ENCODE measurements at regions not wholly inside any gene's neighbourhood (a gene's known extent, or its start where the extent isn't known, plus 50 kb on each side); places are given as distances from the start of the nearest gene placed in this dataset.

DNA sequence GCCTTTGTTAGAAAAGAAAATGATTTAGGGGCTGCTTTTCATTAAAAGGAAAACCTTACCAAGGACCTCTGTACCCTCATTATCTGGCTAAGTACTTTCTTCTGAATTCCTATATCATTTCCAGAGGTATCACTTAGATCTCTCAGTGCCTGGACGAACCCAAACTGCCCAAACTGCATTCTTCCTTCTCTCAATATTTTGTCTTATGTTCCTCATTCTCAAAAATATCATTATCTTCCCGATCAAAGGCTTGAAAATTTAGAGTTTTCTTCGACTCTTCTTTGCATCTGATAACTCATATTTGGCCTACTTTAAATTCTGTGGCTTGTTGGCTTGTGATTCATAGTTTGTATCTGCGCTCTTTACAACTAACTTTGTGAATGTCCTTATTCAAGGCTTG lies 136.7 kb upstream of the TAF11L2 start:
- no peak for TF ChIP-seq CREB1 (IDR thresholded peaks at IDR 0.05; ENCODE audit: low read depth)
- TF ChIP-seq TEAD4 (IDR thresholded peaks at IDR 0.05), result no peak
- TF ChIP-seq, protein P1, sequence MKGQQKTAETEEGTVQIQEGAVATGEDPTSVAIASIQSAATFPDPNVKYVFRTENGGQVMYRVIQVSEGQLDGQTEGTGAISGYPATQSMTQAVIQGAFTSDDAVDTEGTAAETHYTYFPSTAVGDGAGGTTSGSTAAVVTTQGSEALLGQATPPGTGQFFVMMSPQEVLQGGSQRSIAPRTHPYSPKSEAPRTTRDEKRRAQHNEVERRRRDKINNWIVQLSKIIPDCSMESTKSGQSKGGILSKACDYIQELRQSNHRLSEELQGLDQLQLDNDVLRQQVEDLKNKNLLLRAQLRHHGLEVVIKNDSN (IDR thresholded peaks at IDR 0.05), result no peak
- no peak for TF ChIP-seq ZBTB7A (IDR thresholded peaks at IDR 0.05; ENCODE audit: low read depth)
- TF ChIP-seq EGR1 (IDR thresholded peaks at IDR 0.05), result no peak
- no peak for TF ChIP-seq NFIC (IDR thresholded peaks at IDR 0.05)
- TF ChIP-seq RAD21 (IDR thresholded peaks at IDR 0.05; ENCODE audit: low read depth), result no peak
- TF ChIP-seq, protein P2, sequence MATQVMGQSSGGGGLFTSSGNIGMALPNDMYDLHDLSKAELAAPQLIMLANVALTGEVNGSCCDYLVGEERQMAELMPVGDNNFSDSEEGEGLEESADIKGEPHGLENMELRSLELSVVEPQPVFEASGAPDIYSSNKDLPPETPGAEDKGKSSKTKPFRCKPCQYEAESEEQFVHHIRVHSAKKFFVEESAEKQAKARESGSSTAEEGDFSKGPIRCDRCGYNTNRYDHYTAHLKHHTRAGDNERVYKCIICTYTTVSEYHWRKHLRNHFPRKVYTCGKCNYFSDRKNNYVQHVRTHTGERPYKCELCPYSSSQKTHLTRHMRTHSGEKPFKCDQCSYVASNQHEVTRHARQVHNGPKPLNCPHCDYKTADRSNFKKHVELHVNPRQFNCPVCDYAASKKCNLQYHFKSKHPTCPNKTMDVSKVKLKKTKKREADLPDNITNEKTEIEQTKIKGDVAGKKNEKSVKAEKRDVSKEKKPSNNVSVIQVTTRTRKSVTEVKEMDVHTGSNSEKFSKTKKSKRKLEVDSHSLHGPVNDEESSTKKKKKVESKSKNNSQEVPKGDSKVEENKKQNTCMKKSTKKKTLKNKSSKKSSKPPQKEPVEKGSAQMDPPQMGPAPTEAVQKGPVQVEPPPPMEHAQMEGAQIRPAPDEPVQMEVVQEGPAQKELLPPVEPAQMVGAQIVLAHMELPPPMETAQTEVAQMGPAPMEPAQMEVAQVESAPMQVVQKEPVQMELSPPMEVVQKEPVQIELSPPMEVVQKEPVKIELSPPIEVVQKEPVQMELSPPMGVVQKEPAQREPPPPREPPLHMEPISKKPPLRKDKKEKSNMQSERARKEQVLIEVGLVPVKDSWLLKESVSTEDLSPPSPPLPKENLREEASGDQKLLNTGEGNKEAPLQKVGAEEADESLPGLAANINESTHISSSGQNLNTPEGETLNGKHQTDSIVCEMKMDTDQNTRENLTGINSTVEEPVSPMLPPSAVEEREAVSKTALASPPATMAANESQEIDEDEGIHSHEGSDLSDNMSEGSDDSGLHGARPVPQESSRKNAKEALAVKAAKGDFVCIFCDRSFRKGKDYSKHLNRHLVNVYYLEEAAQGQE (IDR thresholded peaks at IDR 0.05; ENCODE audit: low read depth), result no peak
- TF ChIP-seq TAF1 (IDR thresholded peaks at IDR 0.05; ENCODE audit: low read depth), result no peak
- TF ChIP-seq, protein P3, sequence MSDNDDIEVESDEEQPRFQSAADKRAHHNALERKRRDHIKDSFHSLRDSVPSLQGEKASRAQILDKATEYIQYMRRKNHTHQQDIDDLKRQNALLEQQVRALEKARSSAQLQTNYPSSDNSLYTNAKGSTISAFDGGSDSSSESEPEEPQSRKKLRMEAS (IDR thresholded peaks at IDR 0.05), result no peak
- no peak for TF ChIP-seq EP300 (IDR thresholded peaks at IDR 0.05; ENCODE audit: borderline replicate concordance)
- no peak for TF ChIP-seq TCF12 (IDR thresholded peaks at IDR 0.05; ENCODE audit: low read depth)

DNA sequence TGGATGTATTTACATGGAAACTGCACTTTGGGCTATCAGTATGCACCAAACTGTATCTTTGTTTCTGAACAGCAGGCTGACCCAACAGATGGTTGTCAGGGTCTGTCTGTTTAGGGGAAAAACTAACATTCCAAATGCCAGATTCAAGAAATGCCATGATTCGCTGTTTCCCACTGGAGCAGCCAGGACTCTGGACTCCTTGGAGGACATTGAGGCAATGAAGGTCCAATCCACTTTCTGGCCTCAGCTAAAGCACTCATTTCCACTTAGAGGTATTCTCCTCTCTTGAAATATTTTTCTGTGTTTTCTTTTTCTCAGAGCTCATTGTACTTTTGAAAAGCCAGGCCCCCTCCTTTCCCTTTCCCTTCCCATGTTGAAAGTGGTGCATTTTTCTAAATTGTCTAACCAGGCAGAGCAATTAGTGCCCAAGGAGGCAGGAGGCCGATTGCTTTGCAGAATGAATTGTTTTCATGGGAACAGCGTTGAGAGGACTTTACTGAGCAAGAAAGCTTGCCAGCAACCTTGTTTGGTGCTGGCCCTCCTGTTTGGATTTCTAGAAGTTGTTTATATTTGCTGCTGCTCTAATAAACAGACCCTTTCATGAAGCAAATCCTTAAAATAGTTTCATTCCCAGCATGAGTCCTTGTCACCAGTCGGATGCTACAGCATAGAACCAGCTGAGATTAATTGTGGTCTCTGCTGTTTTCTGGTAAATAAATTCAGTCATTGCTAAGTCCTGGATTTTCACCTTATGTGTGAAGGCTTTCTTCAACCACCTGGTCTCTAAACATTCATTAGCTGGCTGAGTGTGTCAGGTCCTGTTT lies 132.8 kb upstream of the TAF11L2 start:
- no peak for TF ChIP-seq EGR1 (IDR thresholded peaks at IDR 0.05)
- TF ChIP-seq CREB1 (IDR thresholded peaks at IDR 0.05; ENCODE audit: low read depth), result no peak
- TF ChIP-seq, protein P3 (IDR thresholded peaks at IDR 0.05), result no peak

DNA sequence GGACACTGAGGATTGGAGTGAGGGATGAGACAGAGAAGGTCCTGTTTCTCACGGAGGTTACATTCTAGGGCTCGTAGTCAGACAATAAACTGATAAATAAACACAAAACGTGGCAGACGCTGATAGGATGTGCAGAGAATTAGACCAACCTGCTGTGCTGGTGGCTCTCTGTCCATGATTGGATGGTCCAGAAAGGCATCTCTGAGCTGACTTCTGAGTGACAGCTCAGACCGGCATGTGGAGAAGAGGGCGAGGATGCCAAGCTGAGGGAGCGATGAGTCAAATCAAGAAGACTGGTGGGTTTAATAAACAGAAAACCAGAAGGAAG lies 132.3 kb upstream of the TAF11L2 start:
- TF ChIP-seq TCF12 (IDR thresholded peaks at IDR 0.05; ENCODE audit: low read depth) (no peak), YY1 (IDR thresholded peaks at IDR 0.05; ENCODE audit: low read depth) (no peak), EP300 (IDR thresholded peaks at IDR 0.05; ENCODE audit: borderline replicate concordance) (no peak), FOXM1 (IDR thresholded peaks at IDR 0.05; ENCODE audit: borderline replicate concordance, low read depth) (no peak)
- TF ChIP-seq, protein P2 (IDR thresholded peaks at IDR 0.05; ENCODE audit: low read depth), result no peak

DNA sequence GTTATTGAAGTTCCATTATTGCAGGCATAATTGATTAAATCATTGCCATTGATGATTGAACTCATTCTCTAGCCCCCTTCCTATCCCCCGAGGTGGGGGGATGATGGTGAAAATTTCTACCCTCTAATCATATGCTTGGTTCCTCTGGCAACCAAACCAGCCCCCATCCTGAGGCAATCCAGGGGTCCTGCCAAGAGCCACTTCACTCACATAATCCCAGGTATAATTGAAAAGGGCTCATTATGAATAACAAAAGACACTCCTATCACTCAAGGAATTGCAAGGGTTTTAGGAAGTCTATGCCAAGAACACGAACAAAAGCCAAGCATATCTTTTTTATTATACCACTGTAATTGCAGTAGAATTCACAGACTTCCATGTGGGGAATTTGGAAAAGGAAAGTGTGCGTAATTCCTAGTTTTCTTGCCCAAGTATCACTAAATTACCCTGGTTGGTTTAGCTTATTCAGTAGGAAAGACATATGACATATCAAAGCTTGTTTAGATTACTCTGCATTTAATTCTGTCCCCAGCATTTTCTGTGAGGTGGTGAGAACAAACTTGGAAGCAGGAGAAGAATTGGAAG lies 130.7 kb upstream of the TAF11L2 start:
- TF ChIP-seq FOXM1 (IDR thresholded peaks at IDR 0.05; ENCODE audit: borderline replicate concordance, low read depth) (no peak), TAF1 (IDR thresholded peaks at IDR 0.05; ENCODE audit: low read depth) (no peak), EGR1 (IDR thresholded peaks at IDR 0.05) (no peak)
- TF ChIP-seq, protein P1 (IDR thresholded peaks at IDR 0.05), result no peak

DNA sequence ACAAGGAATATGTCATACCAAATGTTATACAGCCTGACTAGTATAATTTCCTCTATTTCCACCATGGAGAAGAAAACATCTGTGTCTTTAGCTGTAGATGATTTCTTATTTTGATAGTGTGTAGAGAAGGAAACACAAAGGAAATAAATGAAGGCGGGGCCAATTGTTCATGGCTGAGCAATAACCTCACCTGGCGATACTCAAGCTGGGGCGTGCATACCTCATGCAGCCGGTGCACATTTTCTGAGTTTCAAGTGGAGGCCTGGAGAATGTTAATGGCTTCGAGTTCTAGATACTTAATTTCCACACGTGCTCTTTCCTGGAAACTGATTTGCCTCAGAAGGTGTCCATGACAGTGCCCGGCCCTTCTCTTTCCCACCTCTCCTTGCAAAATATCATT lies 127.4 kb upstream of the TAF11L2 start:
- no peak for TF ChIP-seq TCF12 (IDR thresholded peaks at IDR 0.05; ENCODE audit: low read depth)
- TF ChIP-seq ZBTB7A (IDR thresholded peaks at IDR 0.05; ENCODE audit: low read depth), result no peak
- no peak for TF ChIP-seq YY1 (IDR thresholded peaks at IDR 0.05; ENCODE audit: low read depth)
- TF ChIP-seq TEAD4 (IDR thresholded peaks at IDR 0.05), result no peak
- no peak for TF ChIP-seq CREB1 (IDR thresholded peaks at IDR 0.05; ENCODE audit: low read depth)
- TF ChIP-seq, protein P3 (IDR thresholded peaks at IDR 0.05), result no peak
- no peak for TF ChIP-seq NFIC (IDR thresholded peaks at IDR 0.05)
- TF ChIP-seq, protein P2 (IDR thresholded peaks at IDR 0.05; ENCODE audit: low read depth), result no peak
- TF ChIP-seq, protein P1 (IDR thresholded peaks at IDR 0.05), result no peak
- TF ChIP-seq RAD21 (IDR thresholded peaks at IDR 0.05; ENCODE audit: low read depth), result no peak
- no peak for TF ChIP-seq TAF1 (IDR thresholded peaks at IDR 0.05; ENCODE audit: low read depth)
- no peak for TF ChIP-seq EP300 (IDR thresholded peaks at IDR 0.05; ENCODE audit: borderline replicate concordance)

All from Ishikawa (cell line).